Neutrophil (primary cell): ENCODE measurements at regions not wholly inside any gene's neighbourhood (a gene's known extent, or its start where the extent isn't known, plus 50 kb on each side); places are given as distances from the start of the nearest gene placed in this dataset.
"Not testable (repeated sequence)": the region's sequence is repeated elsewhere in the genome, so short reads cannot be mapped to it uniquely, and the experiment has no call there.

Experiments
- H3K27ac ChIP-seq: fragments of 200-600 bp; sonication (generic); 2 replicates; pipeline ENCODE4 v1.5.1; 2016; ENCODE audit warnings: mild to moderate bottlenecking, moderate library complexity
- H3K27me3 ChIP-seq: fragments of 200-600 bp; sonication (generic); 2 replicates; pipeline ENCODE4 v1.6.0; 2016; ENCODE audit warnings: mild to moderate bottlenecking
- H3K36me3 ChIP-seq: fragments of 200-600 bp; sonication (generic); 2 replicates; pipeline ENCODE4 v1.5.1; 2017
- H3K4me1 ChIP-seq, 2 experiments: fragments of 200-600 bp in 1 of 2; sonication (generic) in 1 of 2; 1 replicate in 1 of 2; 2 replicates in 1 of 2; pipeline versions ENCODE4 v1.5.1 to v1.6.1; 2013 to 2016; ENCODE audit warnings: low read depth in 1 of 2, low read length in 1 of 2, mild to moderate bottlenecking in 1 of 2, moderate library complexity in 1 of 2; ENCODE audit not compliant: control insufficient read depth in 1 of 2, insufficient read depth in 1 of 2
- H3K4me3 ChIP-seq, 2 experiments: fragments of 200-600 bp in 1 of 2; sonication (generic) in 1 of 2; 1 replicate in 1 of 2; 2 replicates in 1 of 2; pipeline ENCODE4 v1.5.1; 2013 to 2016; ENCODE audit warnings: low read depth in 1 of 2, low read length in 1 of 2, mild to moderate bottlenecking in 1 of 2, moderate library complexity in 1 of 2
- H3K9me3 ChIP-seq: fragments of 200-600 bp; sonication (generic); 2 replicates; pipeline ENCODE4 v1.5.1; 2016
- TF ChIP-seq, protein P1 (sequence below): fragments of 200-600 bp; sonication (generic); IDR thresholded peaks from 2 replicates; pipeline ENCODE4 v1.5.1; 2016; ENCODE audit warnings: antibody characterized with exemption

DNA sequence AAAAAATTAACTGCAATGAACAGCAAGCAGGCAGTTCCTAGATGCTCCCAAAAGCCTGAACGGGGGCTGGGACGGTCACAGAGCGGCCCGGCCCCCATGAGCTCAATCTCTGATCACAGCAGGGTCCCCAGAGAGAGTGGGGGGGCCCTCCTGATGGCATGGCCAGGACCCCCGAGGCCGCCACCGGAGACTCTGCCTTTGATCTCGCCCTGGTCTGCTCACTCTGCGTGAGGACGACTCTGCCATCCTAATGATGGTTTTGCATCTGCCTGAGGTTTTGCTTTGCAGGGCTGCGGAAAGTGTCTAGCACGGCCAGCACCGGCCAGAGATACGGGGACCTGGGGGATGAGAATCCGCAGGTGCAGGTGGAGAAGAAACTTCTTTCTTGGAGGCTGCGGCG is 103.8 kb downstream of the SHOX start:
- Histone ChIP-seq H3K4me3 (no peak overlapping the region), H3K9me3 (no peaks in the 10 kb centered on the region), H3K27me3 (no peaks in the 10 kb centered on the region), H3K27ac (no peak overlapping the region), H3K4me1 (no peaks in the 10 kb centered on the region), H3K36me3 (no peaks in the 10 kb centered on the region)
- TF ChIP-seq, protein P1, sequence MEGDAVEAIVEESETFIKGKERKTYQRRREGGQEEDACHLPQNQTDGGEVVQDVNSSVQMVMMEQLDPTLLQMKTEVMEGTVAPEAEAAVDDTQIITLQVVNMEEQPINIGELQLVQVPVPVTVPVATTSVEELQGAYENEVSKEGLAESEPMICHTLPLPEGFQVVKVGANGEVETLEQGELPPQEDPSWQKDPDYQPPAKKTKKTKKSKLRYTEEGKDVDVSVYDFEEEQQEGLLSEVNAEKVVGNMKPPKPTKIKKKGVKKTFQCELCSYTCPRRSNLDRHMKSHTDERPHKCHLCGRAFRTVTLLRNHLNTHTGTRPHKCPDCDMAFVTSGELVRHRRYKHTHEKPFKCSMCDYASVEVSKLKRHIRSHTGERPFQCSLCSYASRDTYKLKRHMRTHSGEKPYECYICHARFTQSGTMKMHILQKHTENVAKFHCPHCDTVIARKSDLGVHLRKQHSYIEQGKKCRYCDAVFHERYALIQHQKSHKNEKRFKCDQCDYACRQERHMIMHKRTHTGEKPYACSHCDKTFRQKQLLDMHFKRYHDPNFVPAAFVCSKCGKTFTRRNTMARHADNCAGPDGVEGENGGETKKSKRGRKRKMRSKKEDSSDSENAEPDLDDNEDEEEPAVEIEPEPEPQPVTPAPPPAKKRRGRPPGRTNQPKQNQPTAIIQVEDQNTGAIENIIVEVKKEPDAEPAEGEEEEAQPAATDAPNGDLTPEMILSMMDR = no peak

GRCh38 chrX:733961-734360 is 103.4 kb downstream of the SHOX start:
- H3K4me3 ChIP-seq = no peak overlapping the region
- H3K4me1 ChIP-seq = no peaks in the 10 kb centered on the region
- TF ChIP-seq, protein P1 = no peak
- H3K36me3 ChIP-seq = no peaks in the 10 kb centered on the region
- H3K9me3 ChIP-seq = no peaks in the 10 kb centered on the region
- no peaks in the 10 kb centered on the region for H3K27me3 ChIP-seq
- H3K27ac ChIP-seq = no peak overlapping the region

DNA sequence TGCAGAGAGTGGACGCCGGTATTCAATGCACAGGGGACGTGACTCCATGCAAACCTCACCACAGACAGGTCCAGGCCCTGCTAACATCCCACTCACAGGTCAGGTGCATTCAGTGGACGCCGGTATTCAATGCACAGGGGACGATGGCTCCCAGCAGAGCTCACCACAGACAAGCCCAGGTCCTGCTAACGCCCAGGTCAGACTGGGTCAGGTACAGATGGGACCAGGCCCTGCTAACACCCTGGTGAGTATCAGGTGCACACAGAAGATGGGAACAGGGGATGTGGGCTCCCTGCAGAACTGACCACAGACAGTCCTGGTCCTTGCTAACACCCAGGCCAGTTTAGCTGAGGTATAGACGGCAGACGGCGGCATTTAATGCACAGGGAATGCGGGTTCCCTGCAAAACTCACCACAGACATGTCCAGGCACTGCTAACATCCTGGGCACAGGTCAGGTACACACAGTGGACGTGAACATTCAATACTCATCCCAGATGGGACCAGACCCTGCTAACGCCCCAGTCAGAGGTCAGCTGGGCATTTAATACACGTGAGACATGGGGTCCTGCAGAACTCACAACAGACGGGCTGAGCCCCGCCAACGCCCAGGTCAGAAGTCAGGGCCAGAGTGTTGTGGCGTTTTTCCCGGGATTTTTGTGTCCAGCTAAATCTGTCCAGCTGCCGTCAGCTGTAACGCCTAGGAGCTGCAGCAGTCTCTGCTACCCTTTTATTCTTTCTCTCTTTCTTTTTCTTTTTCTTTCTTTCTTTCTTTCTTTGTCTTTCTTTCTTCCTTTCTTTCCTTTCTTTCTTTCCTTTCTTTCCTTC is 99.2 kb downstream of the SHOX start:
- H3K4me1 ChIP-seq = no peaks in the 10 kb centered on the region
- H3K27ac ChIP-seq = no peak overlapping the region
- TF ChIP-seq, protein P1 = no peak
- no peaks in the 10 kb centered on the region for H3K27me3 ChIP-seq
- H3K9me3 ChIP-seq = no peaks in the 10 kb centered on the region
- H3K36me3 ChIP-seq = no peaks in the 10 kb centered on the region
- no peak overlapping the region for H3K4me3 ChIP-seq

DNA sequence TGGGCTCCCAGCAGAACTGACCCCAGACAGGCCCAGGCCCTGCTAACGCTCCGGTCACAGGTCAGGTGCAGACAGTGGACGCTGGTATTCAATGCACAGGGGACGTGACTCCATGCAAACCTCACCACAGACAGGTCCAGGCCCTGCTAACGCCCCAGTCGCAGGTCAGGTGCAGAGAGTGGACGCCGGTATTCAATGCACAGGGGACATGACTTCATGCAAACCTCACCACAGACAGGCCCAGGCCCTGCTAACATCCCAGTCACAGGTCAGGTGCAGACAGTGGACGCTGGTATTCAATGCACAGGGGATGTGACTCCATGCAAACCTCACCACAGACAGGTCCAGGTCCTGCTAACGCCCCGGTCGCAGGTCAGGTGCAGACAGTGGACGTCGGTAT is 98.5 kb downstream of the SHOX start:
- not testable (repeated sequence) for H3K36me3 ChIP-seq, H3K4me3 ChIP-seq, H3K27me3 ChIP-seq, H3K27ac ChIP-seq, H3K4me1 ChIP-seq, H3K9me3 ChIP-seq

GRCh38 chrX:728639-729038 is 98.0 kb downstream of the SHOX start:
- not testable (repeated sequence) for H3K27ac ChIP-seq, H3K9me3 ChIP-seq, H3K4me1 ChIP-seq, H3K36me3 ChIP-seq, H3K27me3 ChIP-seq, H3K4me3 ChIP-seq

DNA sequence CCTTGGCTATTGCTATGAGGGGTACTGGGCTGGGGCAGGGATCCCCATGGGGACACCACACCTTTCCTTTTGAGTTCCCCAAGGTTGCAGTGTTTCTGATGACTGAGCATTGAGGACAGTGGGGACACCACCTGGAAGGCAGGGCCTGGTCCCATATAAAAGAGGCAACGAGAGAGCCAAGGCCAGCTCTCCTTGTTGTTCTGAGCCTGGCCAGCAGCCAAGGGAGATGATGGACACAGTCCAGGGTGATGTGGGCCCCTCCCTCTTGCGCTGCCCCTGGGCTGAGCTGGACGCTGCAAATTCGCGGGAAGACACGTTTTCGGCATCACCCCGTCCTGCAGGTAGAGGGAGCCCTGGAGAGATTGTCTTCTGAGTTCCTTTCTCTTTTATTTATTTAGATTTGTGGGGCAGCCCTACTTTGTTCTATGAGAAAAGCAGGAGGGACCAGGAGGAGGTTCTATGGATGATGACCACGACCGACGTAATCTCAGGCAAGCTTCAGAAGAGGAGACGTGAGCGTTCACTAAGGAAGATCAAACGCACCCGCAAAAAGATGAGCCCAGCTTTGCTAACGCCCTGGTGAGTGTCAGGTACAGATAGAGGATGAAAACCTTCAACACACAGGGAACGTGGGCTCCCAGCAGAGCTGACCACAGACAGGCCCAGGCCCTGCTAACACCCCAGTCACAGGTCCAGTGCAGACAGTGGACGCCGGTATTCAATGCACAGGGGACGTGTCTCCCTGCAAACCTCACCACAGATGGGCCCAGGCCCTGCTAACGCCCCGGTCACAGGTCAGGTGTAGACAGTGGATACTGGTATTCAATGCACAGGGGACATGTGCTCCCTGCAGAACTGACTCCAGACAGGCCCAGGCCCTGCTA is 97.4 kb downstream of the SHOX start:
- H3K4me1 ChIP-seq = no peaks in the 10 kb centered on the region
- H3K9me3 ChIP-seq = peaks cover 4% of the 10 kb centered on the region
- H3K27ac ChIP-seq = no peak overlapping the region
- H3K27me3 ChIP-seq = no peaks in the 10 kb centered on the region
- no peaks in the 10 kb centered on the region for H3K36me3 ChIP-seq
- H3K4me3 ChIP-seq = no peak overlapping the region
- TF ChIP-seq, protein P1 = no peak
